CD14-positive monocyte (primary cell): ENCODE measurements at regions not wholly inside any gene's neighbourhood (a gene's known extent, or its start where the extent isn't known, plus 50 kb on each side); places are given as distances from the start of the nearest gene placed in this dataset.

Experiments used
- DNase-seq, 3 donors: peaks; one replicate each; pipeline ENCODE4 v3.0.0-alpha.2; 2011 to 2022
- H2AFZ ChIP-seq: 2 replicates; pipeline ENCODE4 v1.6.0; 2012; ENCODE audit warnings: mild to moderate bottlenecking, low read depth, low read length, inconsistent platforms; ENCODE audit not compliant: insufficient read depth, poor library complexity, severe bottlenecking
- H3K27ac ChIP-seq, 2 donors: 1 replicate in 1 of 2; 2 replicates in 1 of 2; pipeline ENCODE4 v1.5.1; 2012 to 2013; ENCODE audit warnings: low read length in 2 of 2, control low read depth in 1 of 2, inconsistent platforms in 1 of 2, low read depth in 1 of 2, mild to moderate bottlenecking in 1 of 2
- H3K27me3 ChIP-seq, 2 donors: one replicate each; pipeline versions ENCODE4 v1.6.0 to v1.6.1; 2011 to 2013; ENCODE audit warnings: low read length in 2 of 2; ENCODE audit not compliant: control insufficient read depth in 2 of 2, insufficient read depth in 2 of 2
- H3K36me3 ChIP-seq, 2 donors: replicated peaks in 1 of 2; 1 replicate in 1 of 2; 2 replicates in 1 of 2; pipeline versions ENCODE4 v1.5.1 to v1.6.1; 2012 to 2013; ENCODE audit warnings: low read length in 2 of 2, control low read depth in 1 of 2, inconsistent platforms in 1 of 2, mild to moderate bottlenecking in 1 of 2; ENCODE audit not compliant: insufficient read depth in 2 of 2, control insufficient read depth in 1 of 2
- H3K4me1 ChIP-seq, 2 donors: 1 replicate in 1 of 2; 2 replicates in 1 of 2; pipeline versions ENCODE4 v1.5.1 to v1.6.1; 2012 to 2013; ENCODE audit warnings: low read length in 2 of 2, control low read depth in 1 of 2, inconsistent platforms in 1 of 2, mild to moderate bottlenecking in 1 of 2, moderate library complexity in 1 of 2; ENCODE audit not compliant: insufficient read depth in 2 of 2, control insufficient read depth in 1 of 2
- H3K4me2 ChIP-seq: replicated peaks from 2 replicates; pipeline ENCODE3; 2012; ENCODE audit warnings: low read length, moderate library complexity, mild to moderate bottlenecking; ENCODE audit not compliant: poor library complexity, severe bottlenecking; ENCODE audit errors: extremely low read depth
- H3K4me3 ChIP-seq, 3 experiments: fragments of 200-600 bp in 1 of 3; sonication (generic) in 1 of 3; replicated peaks in 1 of 3; 1 replicate in 2 of 3; 2 replicates in 1 of 3; pipeline ENCODE4 v1.5.1; 2011 to 2013; ENCODE audit warnings: low read length in 3 of 3, mild to moderate bottlenecking in 3 of 3, control low read depth in 2 of 3, low read depth in 2 of 3, inconsistent platforms in 1 of 3, moderate library complexity in 1 of 3
- H3K79me2 ChIP-seq: 2 replicates; pipeline ENCODE4 v1.6.0; 2012; ENCODE audit warnings: mild to moderate bottlenecking, control low read depth, inconsistent platforms, low read length, moderate library complexity; ENCODE audit not compliant: insufficient read depth
- H3K9ac ChIP-seq: 2 replicates; pipeline ENCODE4 v1.6.0; 2017; ENCODE audit warnings: low read length, mild to moderate bottlenecking; ENCODE audit not compliant: insufficient read depth, poor library complexity, severe bottlenecking
- H3K9me3 ChIP-seq, 2 donors: replicated peaks in 1 of 2; 1 replicate in 1 of 2; 2 replicates in 1 of 2; pipeline versions ENCODE4 v1.5.1 to v1.6.1; 2012 to 2013; ENCODE audit warnings: low read length in 2 of 2, control low read depth in 1 of 2; ENCODE audit not compliant: control insufficient read depth in 1 of 2, insufficient read depth in 1 of 2
- H4K20me1 ChIP-seq: 2 replicates; pipeline ENCODE4 v1.6.0; 2012; ENCODE audit warnings: mild to moderate bottlenecking, low read length, control low read depth, moderate library complexity; ENCODE audit not compliant: insufficient read depth
- H3K27ac Mint-ChIP-seq, 7 donors: one replicate each; pipeline ENCODE4 v1.8.0; 2020; ENCODE audit warnings: mild to moderate bottlenecking in 7 of 7, mixed read lengths in 7 of 7, moderate library complexity in 6 of 7, inconsistent platforms in 2 of 7
- H3K27me3 Mint-ChIP-seq, 3 donors: one replicate each; pipeline ENCODE4 v1.8.0; 2021 to 2022; ENCODE audit warnings: low read depth in 3 of 3, mild to moderate bottlenecking in 3 of 3, mixed read lengths in 3 of 3, moderate library complexity in 3 of 3, inconsistent platforms in 1 of 3
- H3K36me3 Mint-ChIP-seq, 2 donors: one replicate each; pipeline ENCODE4 v1.8.0; 2020; ENCODE audit warnings: mixed read lengths in 2 of 2, inconsistent platforms in 1 of 2, mild to moderate bottlenecking in 1 of 2
- H3K4me1 Mint-ChIP-seq: one replicate; pipeline ENCODE4 v1.8.0; 2020; ENCODE audit warnings: mild to moderate bottlenecking, mixed read lengths
- H3K4me3 Mint-ChIP-seq, 2 donors: one replicate each; pipeline ENCODE4 v1.8.0; 2020; ENCODE audit warnings: mild to moderate bottlenecking in 2 of 2, mixed read lengths in 2 of 2, moderate library complexity in 1 of 2
- H3K9me3 Mint-ChIP-seq, 7 donors: one replicate each; pipeline ENCODE4 v1.8.0; 2020 to 2022; ENCODE audit warnings: mixed read lengths in 7 of 7, mild to moderate bottlenecking in 6 of 7, moderate library complexity in 6 of 7, inconsistent platforms in 2 of 7
- CTCF ChIP-seq: fragments of 200-600 bp; IDR thresholded peaks from one replicate; pipeline ENCODE4 v1.8.0; 2022; ENCODE audit warnings: antibody characterized with exemption, mild to moderate bottlenecking
- WGBS: methylation state at CpG from one replicate; pipeline ENCODE4 v1.1.5; 2013; ENCODE audit warnings: missing lambda C conversion rate; ENCODE audit not compliant: insufficient coverage; 5-methylcytosine and 5-hydroxymethylcytosine counted together
- intact Hi-C, 2 donors: fragments of 100-400 bp; cut with micrococcal nuclease; formaldehyde crosslinking; loops; one replicate each; pipeline versions ENCODE4 v1.15.0 to v1.15.1; 2023

DNA sequence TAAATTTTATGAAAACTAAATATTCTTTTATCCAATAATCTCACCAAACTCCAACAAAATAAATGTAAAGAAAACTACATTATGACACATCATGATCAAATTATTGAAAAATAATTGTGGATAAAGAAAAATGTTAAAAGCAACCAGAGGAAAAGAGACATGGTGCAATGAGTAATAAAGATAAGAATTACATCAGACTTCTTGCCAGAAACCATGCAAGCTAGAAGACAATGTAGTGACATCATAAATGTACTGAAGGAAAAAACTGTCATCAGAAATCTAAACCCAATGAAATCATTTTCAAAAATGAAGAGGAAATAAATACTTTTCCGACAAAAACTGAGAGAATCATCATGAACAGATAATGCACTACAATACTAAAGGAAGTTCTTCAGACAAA, 135.9 kb upstream of the EOLA2 start:
- H3K27ac Mint-ChIP-seq: no peak overlapping the region
- Histone ChIP-seq H3K27ac (no peak overlapping the region), H3K79me2 (no peaks in the 10 kb centered on the region), H3K4me2 (no peak overlapping the region), H3K4me1 (no peaks in the 10 kb centered on the region), H3K9me3 (no peaks in the 10 kb centered on the region), H3K27me3 (no peaks in the 10 kb centered on the region), H3K36me3 (no peaks in the 10 kb centered on the region), H4K20me1 (no peaks in the 10 kb centered on the region), H2AFZ (no peak overlapping the region), H3K9ac (no peak overlapping the region), H3K4me3 (no peak overlapping the region)
- no peaks in the 10 kb centered on the region for H3K36me3 Mint-ChIP-seq
- TF ChIP-seq CTCF: no peak
- H3K9me3 Mint-ChIP-seq: peaks cover 0 to 3% (median under 1%) of the 10 kb centered on the region in 7 donors
- no peak for DNase-seq
- H3K4me1 Mint-ChIP-seq: no peaks in the 10 kb centered on the region
- no CpG with 5 or more reads among the region's 1 CpG for WGBS
- intact Hi-C loops: no loop called here
- peaks cover 0 to 1% (median 0%) of the 10 kb centered on the region in 3 donors for H3K27me3 Mint-ChIP-seq
- no peak overlapping the region for H3K4me3 Mint-ChIP-seq

GRCh38 chrX:150080497-150080896, 142.2 kb upstream of the EOLA2 start:
- intact Hi-C loops: no loop called here
- DNase-seq: no peak
- H3K4me1 ChIP-seq: no peaks in the 10 kb centered on the region
- H3K4me3 ChIP-seq: no peak overlapping the region
- no peak overlapping the region for H3K4me2 ChIP-seq
- Mint-ChIP-seq H3K4me3 (no peak overlapping the region), H3K9me3 (peaks cover 0 to 1% (median 0%) of the 10 kb centered on the region in 7 donors), H3K4me1 (no peaks in the 10 kb centered on the region), H3K27ac (no peak overlapping the region), H3K27me3 (peaks cover 0 to 7% (median 0%) of the 10 kb centered on the region in 3 donors), H3K36me3 (no peaks in the 10 kb centered on the region)
- no peak overlapping the region for H3K27ac ChIP-seq
- no peak overlapping the region for H2AFZ ChIP-seq
- TF ChIP-seq CTCF: no peak
- H3K27me3 ChIP-seq: no peaks in the 10 kb centered on the region
- no peaks in the 10 kb centered on the region for H4K20me1 ChIP-seq
- 68% methylated on average over 2 of the region's 2 CpGs for WGBS
- no peaks in the 10 kb centered on the region for H3K36me3 ChIP-seq
- H3K9me3 ChIP-seq: no peaks in the 10 kb centered on the region
- H3K79me2 ChIP-seq: no peaks in the 10 kb centered on the region
- no peak overlapping the region for H3K9ac ChIP-seq
